Stimulated activated CD8-positive, alpha-beta memory T cell treated with anti-CD3 and anti-CD28 coated beads, Interleukin-7, amount 100 ng/mL, for 48 hours (primary cell): ENCODE measurements at regions not wholly inside any gene's neighbourhood (a gene's known extent, or its start where the extent isn't known, plus 50 kb on each side); places are given as distances from the start of the nearest gene placed in this dataset.
A peak's percentile ranks its signal among the peaks of the same experiment; 100 is the strongest.
"Not testable (repeated sequence)": the region's sequence is repeated elsewhere in the genome, so short reads cannot be mapped to it uniquely, and the experiment has no call there.

Experiments
- DNase-seq, 2 donors: peaks; one replicate each; pipeline ENCODE4 v3.0.0-alpha.2; 2020; ENCODE audit warnings: low read depth in 1 of 2; ENCODE audit errors: extremely low read depth in 1 of 2

DNA sequence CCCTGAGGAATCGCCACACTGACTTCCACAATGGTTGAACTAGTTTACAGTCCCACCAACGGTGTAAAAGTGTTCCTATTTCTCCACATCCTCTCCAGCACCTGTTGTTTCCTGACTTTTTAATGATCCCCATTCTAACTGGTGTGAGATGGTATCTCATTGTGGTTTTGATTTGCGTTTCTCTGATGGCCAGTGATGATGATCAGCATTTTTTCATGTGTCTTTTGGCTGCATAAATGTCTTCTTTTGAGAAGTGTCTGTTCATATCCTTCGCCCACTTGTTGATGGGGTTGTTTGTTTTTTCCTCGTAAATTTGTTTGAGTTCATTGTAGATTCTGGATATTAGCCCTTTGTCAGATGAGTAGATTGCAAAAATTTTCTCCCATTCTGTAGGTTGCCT lies 223.5 kb downstream of the MAF start:
- not testable (repeated sequence) for DNase-seq

DNA sequence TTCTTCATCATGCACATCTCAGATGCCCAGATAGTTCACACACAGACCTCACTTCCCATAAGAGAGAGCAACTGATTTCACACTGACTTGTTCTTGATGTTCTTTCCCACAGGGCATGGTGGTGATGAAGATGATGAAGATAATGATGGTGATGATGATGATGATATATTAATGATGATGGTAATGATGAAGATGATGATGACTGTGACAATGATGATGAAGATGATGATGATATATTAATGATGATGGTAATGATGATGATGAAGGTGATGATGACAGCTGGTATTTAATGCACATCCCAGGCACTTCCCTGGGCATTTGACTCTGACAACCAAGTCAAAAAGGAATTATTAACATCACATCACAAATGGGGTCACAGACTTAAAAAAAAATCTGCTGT lies 225.2 kb downstream of the MAF start:
- DNase-seq, result no peak

DNA sequence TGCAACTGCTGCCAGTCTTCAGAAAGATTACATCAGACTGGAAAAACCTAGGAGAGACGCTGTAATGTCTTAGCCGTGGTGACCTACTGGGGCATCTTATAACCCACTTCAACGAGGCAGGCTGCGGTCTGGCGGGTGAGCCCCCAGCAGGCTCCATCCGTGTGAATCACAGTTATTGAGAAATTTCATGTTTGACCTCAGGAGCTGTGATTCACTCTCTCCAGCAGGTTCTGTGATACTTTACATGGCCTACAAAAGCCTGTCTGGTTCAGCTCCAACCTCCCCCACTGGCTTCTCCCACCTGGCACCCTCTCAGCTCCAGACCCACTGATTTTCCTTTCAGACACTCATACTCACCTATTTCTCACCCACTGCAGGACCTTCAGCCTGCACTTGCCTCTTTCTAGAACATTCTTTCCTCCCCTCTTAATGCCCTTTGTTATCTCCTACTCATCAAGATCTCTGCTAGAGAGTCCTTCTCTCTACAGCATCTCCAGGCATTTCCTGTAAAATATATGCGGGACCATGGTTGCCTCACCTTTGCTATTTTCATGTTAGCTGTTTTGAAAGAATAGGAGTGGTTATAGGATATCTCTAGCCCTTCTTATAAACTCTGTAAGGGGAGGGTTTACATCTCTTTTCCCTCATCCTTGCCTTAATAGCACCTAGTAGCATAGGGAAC lies 227.9 kb downstream of the MAF start:
- DNase-seq, result peak; percentile 23 to 48

DNA sequence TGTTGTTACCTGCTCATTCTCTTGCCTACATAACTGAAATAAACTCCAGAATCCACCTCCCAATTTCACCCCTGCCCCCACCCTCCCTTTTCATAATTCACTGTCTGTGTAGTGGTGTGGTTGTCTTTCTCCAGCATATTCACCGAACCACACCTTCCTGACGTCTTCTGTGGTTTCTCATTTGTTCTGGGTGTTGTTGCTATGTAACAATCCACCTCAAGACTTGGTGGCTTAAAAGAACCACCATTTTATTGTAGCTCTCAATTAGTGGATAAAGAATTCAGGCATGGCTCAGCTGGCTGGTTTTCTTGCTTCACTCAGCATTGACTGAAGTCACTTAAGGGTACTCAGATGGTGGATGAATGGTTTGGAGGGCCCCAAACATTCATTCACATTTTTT lies 229.8 kb downstream of the MAF start:
- no peak for DNase-seq

DNA sequence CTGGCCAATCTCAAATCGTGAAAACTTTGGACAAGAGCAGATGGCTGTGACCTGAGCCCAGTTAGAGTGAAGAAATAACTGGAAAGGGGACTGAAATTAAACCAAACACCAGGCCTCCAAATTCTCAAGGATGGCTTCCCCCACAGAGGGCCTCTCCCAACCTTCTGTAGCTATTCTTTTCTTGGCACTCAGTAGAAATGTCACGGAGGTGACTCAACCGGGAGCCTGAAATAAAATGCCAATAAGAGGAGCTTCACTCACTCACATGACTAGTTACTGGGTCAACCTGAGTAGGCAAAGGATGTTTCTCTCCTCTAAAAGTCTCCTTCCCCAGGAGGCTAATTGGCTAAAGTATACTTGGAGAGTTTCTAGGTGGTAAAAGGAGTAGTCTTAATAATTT lies 230.7 kb downstream of the MAF start:
- no peak for DNase-seq

DNA sequence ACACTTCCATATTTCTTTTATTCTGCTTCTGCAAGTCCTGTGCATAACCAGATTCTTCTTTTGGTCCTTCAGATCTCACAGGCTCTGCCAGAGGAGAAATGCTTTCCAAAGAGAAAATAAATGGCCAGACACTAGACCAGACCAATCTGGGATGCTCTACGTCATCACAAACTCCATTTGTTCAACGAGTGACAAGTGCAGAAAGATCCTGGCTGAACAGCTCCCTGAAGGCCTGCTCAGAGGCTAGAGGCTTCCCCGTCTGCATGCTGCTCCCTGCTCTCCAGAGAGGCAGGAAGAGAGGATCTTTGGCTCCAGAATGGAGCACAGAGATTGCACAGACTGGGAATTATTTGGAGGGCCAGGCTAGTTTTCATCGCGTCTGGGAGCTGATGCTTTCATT lies 232.7 kb downstream of the MAF start:
- no peak for DNase-seq

DNA sequence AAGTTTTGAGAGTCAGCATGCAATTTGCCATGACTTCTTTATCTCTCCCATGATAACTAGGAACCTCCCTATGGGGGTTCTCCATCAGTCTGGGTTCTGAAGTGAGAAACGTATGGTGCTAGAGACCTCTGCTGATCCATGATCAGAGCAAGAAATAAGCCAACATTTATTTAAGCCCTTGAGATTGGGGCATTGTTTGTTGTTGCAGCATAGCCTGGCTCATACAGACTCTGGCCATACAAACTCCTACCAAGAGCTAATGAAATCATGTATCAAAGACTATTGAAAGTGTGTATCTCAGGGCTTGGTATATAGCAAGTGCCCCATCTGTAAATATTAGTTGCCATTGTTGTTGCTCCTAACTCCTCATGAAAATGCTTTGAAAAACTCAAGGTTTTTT lies 233.9 kb downstream of the MAF start:
- DNase-seq, result no peak

DNA sequence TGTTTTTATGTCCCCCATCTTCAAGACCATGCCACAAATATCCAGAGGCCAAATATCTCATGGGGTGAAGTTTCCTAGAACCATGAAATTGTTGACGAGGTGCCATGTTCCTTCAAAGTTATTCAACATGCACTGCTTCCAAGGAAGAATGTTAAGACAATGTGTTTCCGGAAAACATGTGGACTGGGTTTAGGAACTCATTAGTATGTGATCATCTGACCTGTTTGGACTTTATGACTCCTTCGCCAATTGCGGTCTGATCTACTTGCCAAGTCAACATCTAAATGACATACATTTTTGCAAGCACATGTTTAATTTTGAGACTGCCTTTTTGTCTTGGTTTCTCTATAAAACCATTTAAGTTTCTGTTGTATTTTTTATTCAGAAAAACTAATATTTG lies 234.8 kb downstream of the MAF start:
- DNase-seq, result no peak

DNA sequence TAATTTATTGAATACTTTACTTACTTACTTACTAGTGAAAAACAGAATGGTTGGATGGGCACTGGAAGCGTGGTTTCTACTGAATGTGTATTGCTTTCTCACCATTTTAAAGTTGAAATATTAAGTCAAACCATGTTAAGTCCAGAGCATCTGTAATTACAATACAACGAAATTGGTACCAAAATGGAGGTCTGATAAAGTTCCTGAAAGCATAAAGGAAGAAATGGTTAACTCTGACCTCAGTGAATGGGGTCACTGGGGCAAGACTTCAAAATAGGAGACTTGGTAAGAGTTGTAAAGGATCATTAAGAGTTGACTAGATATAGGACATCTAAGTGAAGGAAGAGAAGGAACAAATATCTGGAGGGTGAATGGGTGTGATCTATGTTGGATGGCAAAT lies 237.1 kb downstream of the MAF start:
- DNase-seq, result no peak

DNA sequence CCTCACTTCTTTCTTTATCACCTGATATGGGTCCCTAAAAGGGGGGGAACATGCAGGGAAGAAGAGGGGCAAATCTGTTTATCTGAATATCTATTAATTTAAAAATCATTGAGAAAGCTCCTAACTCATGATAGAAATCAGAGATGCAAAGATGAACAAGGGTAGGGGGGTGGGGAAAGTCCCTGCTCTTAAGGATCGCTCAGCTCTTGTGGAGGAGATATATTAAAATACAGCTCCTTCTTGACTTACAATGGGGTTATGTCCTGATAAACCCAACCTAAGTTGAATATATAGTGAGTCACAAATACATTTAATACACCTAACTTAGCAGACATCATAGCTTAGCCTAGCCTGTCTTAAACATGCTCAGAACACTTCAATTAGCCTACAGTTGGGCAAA lies 237.5 kb downstream of the MAF start:
- no peak for DNase-seq

DNA sequence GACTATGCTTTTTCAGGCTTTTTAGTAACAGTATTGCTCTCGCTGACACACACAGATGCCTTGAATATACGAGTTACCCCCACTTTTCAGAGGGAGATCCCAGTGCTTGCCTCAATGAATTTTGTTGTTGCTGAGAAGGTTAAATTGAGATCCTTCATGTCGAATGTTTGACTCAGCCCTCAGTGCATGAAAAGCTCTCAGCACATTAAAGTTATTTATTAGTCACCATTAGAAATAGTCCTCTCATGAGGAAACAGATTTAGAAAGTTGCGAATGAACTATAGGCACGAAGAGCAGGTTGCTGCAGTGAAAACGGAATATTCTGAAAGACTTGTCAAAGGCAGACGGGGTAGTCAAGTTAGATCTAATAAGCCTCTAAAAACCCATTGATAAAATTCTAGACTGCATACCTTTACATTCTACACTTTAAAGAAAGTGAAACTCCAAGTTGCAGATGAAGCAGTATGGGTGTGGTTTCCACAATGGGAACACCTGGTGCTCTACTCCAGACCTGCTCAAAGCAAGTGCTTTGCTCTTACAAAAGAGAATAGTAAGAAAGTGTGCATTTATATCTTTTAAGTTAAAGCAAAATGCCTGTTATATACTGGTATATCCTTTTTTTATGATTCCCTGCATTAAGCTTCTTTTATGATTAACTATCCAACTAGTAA lies 238.1 kb downstream of the MAF start:
- no peak for DNase-seq

DNA sequence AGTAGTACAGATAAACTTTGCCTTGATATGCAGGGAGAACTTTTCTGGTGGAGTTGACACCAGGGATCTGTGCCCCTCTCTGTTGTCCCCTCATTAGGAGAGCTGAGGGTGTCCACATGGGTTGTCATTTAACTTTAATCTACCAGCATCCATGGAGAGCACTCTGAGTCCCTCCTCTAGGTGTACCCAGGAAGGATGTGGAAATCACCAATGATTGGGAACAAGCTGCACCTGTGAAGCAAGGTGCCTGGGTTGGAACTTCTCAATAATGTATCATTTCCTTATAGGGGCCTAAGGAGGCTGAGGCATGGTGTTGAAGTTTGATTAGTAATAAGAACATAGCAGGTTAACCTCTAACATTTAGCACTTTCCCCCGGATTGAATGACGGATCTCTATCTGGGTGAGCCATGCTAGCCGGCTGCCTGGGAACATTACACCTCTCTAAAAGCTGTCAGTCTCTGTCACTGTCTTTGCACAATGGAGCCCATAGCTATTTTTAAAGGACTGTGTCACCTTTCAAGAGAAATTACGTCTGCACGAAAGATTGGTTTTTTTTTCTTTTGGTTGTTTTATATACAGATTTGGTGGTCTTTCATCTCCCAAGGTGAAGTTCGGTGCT lies 239.3 kb downstream of the MAF start:
- no peak for DNase-seq

DNA sequence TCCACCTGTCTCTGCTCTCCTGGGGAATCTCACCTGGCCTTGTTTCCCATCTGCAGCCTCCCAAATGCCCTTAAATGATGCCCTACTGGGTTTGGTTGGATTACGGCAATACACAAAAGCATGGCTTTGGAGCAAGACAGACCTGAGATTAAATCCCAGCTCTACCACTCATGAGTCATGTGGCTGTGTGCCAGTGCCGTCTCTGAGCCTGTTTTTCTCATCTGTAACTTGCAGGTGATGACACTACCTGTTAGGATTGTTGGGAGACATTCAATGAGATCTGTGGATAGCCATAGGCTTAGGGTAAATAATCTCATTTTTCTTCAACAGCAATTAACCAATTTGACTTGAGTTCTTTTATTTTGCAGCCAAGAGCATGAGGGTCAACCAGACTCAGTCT lies 240.3 kb downstream of the MAF start:
- no peak for DNase-seq

DNA sequence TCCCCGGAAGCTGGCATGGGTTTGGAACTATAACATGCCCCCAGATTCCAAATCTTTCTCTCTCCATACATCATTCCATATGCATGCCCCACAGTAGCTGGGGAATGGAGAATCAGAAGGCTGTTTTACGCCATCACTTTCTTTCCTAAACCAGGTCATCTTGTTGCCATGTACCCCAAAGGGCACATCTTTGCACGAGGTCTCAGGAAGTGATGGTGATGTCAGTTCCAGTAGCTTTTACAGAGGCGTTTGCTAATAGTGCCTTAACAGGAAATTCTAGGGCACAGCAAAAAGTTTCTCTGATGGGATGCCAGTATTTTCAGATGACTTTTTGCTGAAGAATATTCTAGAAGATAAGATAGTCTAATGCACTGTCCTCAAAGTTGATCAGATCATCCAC lies 241.5 kb downstream of the MAF start:
- DNase-seq, result no peak

DNA sequence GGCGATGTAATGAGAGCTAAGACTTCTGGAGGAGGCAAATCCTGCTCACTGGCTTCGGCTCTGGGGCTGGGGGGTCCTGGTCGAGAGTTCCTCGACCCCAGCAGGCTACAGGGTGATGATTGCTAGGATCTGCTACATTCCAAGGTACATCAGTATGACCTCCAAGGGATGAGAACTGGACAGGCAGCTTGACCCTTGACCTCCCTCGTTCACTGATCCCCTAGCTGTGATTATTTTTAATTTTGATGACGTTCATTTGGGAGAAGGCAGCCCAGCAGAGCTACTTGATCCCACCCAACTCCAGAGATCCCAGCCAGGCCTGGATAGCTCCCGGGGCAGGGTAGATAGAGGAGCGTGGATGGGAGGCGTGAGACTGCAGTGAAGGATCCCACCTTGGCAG lies 242.3 kb downstream of the MAF start:
- no peak for DNase-seq

DNA sequence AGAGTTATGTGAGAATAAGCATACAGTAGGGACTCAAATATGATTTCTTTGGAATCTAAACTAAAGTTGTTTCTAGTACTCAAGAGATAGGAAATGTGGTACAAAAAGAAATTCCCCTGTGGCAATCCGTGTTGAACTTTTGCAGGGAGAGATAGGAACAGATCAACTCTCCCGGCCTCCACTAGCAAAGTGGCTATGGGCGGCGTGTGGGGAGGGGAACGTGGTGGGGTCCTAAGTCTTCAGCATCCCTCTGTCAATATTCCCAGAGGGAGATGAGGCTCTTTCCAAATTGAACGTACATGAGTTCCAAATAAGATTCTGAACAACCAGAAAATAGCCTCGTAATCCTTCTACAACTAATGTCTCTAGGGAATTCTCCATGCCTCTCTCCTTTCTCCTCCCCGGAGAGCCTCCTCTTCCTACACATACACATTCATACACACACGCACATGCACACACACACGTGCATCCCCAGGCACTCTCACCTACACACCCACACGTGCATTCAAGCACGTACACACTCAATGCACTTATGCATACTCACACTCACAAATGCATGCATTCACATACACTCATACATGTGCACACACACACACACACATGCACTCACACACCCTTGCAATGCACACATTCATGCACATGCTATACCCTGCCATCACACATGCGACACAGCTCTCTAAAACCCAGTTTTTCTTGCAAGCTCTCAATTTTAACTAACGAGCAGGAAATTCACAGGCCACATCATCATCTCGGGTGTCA lies 244.8 kb downstream of the MAF start:
- DNase-seq, result no peak

DNA sequence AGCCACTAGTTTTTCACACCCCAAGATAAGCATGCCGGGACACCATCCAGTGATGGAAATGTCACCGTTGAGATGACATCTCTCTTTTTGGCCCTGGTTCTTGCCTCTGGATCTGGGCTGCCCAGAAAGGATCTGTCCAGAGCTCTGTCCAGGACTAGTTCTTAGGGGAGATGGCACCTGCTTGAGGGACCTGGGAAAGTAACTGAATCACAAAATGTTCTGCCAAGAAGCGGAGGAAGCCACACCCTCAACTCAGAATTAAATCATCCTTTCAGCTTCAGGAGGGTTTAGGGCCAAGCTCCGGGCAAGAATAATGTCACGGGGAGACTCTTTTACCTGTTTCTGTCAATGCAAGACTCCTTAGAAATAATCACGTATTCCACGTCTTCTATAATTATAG lies 248.6 kb downstream of the MAF start:
- no peak for DNase-seq

DNA sequence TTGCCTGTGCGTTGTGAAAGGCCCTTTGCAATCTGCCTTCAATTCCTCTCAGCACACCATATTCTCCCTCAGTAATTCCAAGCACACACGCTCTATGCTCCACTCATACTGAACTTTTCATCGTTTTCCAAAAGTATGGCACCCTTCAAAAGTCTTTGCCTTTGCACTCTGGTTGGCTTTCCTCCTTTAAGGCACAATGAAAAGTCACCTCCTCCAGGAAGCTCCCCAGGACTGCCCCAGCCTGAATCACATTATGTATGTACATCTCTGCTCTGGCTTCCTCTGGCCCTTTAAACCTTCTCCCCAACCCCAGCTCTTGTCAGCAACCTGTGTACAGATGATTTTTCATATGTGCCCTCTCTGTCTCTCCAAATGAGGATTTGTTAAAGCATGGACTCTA lies 250.7 kb downstream of the MAF start:
- DNase-seq, result no peak

DNA sequence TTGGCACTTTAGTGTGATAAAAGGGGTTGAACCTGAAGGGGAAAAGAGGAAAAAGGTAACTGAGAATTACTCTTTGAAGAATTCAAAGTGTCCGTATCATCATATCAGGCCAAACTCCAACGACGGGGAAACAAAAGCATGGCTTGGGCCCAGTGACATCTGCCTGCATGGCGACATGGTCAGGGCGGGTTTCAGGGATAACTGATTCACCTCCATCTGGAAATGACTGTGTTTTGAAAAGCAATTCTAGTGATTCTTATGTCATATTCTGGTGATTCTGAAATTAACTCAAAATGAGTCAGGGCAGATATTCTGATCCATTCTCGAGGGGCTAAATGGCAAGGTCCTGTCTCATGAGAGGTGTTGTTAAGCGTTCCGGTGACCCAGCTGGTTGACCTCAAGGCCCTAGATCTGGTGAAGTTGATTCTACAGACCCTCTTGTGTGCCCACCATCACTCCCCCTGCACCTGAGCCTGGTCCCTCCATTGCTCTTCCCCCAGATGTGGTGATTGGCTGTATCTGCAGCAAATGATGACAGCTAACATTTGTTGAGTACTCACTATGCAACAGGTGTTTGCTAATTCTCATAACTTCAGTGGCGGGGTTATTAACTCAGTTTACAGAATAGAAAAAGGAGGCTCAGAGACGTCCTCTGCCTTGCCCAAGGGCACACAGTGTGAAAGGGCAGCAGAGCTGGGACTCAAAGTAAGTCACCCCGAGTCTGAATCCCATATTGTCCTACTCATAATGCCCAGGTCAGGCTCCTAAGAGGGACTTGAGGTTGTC lies 251.8 kb downstream of the MAF start:
- DNase-seq, result no peak

DNA sequence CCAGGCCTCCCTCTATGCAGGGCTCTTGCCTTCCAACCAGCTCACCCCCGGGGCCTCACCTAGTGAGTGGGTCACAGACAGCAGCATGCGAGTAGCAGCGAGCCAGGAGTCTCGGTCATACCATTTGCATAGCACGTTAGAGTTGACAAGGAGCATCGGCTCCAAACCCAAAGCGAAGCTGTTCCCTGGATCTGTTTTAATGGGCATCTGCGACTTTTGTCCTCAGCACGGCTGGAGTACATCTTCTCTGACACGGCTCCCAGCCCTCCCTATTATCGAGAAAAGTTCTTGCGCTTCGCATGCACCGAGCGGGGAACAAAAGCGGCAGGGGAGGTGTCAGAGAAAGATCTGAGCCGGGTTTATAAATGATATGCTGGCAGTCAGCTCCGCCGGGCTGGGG lies 253.3 kb downstream of the MAF start:
- no peak for DNase-seq

DNA sequence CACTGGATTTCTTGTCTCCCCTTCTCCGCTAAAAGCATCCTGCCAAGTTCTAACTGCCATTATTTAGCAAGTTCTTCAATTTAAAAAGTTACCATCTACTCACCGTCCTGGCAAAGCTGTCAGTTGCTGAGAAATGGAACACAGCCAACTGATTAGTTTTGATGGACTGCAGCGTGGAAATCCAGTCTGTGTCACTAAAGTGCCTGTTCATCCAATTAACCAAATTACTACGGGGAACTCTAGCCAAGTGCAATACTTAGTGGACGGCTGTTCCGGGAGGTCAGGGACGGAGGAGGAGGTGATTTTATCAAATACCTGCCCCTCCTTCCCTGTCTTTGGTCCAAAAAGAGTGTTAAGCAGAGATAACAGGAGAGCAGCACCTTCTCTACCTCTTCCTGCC lies 260.7 kb downstream of the MAF start:
- no peak for DNase-seq
